Activated CD4-positive, alpha-beta memory T cell treated with anti-CD3 and anti-CD28 coated beads, Interleukin-2, amount 10 ng/mL, durations not matched to agents 7 days and 5 days (primary cell): ENCODE measurements at regions not wholly inside any gene's neighbourhood (a gene's known extent, or its start where the extent isn't known, plus 50 kb on each side); places are given as distances from the start of the nearest gene placed in this dataset.
"Not testable (repeated sequence)": the region's sequence is repeated elsewhere in the genome, so short reads cannot be mapped to it uniquely, and the experiment has no call there.

Experiments
- CTCF ChIA-PET: fragments of 350-600 bp; sonication (Branson Sonifier 250); formaldehyde crosslinking; loops from one replicate; lab custom pipeline; 2021; ENCODE audit warnings: antibody characterized with exemption, inconsistent platforms; lab: Charles Lee
- POLR2A ChIA-PET: fragments of 350-600 bp; sonication (Branson Sonifier 250); formaldehyde crosslinking; loops from one replicate; lab custom pipeline; 2021; ENCODE audit warnings: antibody characterized with exemption; lab: Charles Lee
- DNase-seq: peaks from one replicate; pipeline ENCODE4 v3.0.0-alpha.2; 2020
- H3K27ac Mint-ChIP-seq: one replicate; pipeline ENCODE4 v1.8.0; 2021; ENCODE audit warnings: mild to moderate bottlenecking, mixed read lengths
- H3K27me3 Mint-ChIP-seq: one replicate; pipeline ENCODE4 v1.8.0; 2021; ENCODE audit warnings: mixed read lengths
- H3K36me3 Mint-ChIP-seq: one replicate; pipeline ENCODE4 v1.8.0; 2021; ENCODE audit warnings: low read depth, mixed read lengths
- H3K4me1 Mint-ChIP-seq: one replicate; pipeline ENCODE4 v1.8.0; 2021; ENCODE audit warnings: mixed read lengths
- H3K4me3 Mint-ChIP-seq: one replicate; pipeline ENCODE4 v1.8.0; 2021; ENCODE audit warnings: mild to moderate bottlenecking, mixed read lengths
- H3K9me3 Mint-ChIP-seq: one replicate; pipeline ENCODE4 v1.8.0; 2021; ENCODE audit warnings: mixed read lengths

- Mint-ChIP-seq H3K27me3 (peaks cover 43% of the 10 kb centered on the region), H3K4me3 (no peak overlapping the region), H3K27ac (no peak overlapping the region), H3K9me3 (peaks cover 5% of the 10 kb centered on the region), H3K36me3 (no peaks in the 10 kb centered on the region), H3K4me1 (peaks cover 12% of the 10 kb centered on the region)
- DNase-seq, result no peak
- ChIA-PET POLR2A (no interaction called here), CTCF (interaction anchor here (0.9 to 1.3 kb wide), 2 partner anchors 35 to 311 kb away, joined by 3 to 4 read pairs; no protein-coding TSS in a partner anchor)
Observed at GRCh38 chr12:46985816-46986215, 93.6 kb upstream of the PCED1B start.

GRCh38 chr12:46988122-46988521 lies 91.3 kb upstream of the PCED1B start:
- H3K9me3 Mint-ChIP-seq, H3K4me3 Mint-ChIP-seq, H3K36me3 Mint-ChIP-seq, DNase-seq, H3K27ac Mint-ChIP-seq, CTCF ChIA-PET, POLR2A ChIA-PET: not testable (repeated sequence)
- Mint-ChIP-seq H3K27me3 (peaks cover 38% of the 10 kb centered on the region), H3K4me1 (peaks cover 10% of the 10 kb centered on the region)

- ChIA-PET POLR2A (no interaction called here), CTCF (no interaction called here)
- Mint-ChIP-seq H3K27ac (no peak overlapping the region), H3K27me3 (peaks cover 35% of the 10 kb centered on the region), H3K4me1 (no peaks in the 10 kb centered on the region), H3K36me3 (no peaks in the 10 kb centered on the region), H3K9me3 (peaks cover 5% of the 10 kb centered on the region), H3K4me3 (no peak overlapping the region)
- no peak for DNase-seq
Observed at GRCh38 chr12:46990211-46990610, 89.2 kb upstream of the PCED1B start.

GRCh38 chr12:46992051-46992450 lies 87.4 kb upstream of the PCED1B start:
- H3K27ac Mint-ChIP-seq, H3K36me3 Mint-ChIP-seq, DNase-seq, H3K4me3 Mint-ChIP-seq, CTCF ChIA-PET, POLR2A ChIA-PET, H3K9me3 Mint-ChIP-seq, H3K4me1 Mint-ChIP-seq: not testable (repeated sequence)
- peaks cover 20% of the 10 kb centered on the region for H3K27me3 Mint-ChIP-seq

- Mint-ChIP-seq H3K27me3 (peaks cover 8% of the 10 kb centered on the region), H3K4me1 (no peaks in the 10 kb centered on the region), H3K9me3 (no peaks in the 10 kb centered on the region), H3K36me3 (no peaks in the 10 kb centered on the region), H3K4me3 (no peak overlapping the region), H3K27ac (no peak overlapping the region)
- ChIA-PET POLR2A (no interaction called here), CTCF (no interaction called here)
- no peak for DNase-seq
Observed at GRCh38 chr12:46998811-46999368, 80.5 kb upstream of the PCED1B start.

GRCh38 chr12:47004634-47005033 lies 74.8 kb upstream of the PCED1B start:
- H3K4me3 Mint-ChIP-seq, result no peak overlapping the region

GRCh38 chr12:47007048-47007447 lies 72.4 kb upstream of the PCED1B start:
- ChIA-PET POLR2A (no interaction called here), CTCF (no interaction called here)
- Mint-ChIP-seq H3K4me3 (no peak overlapping the region), H3K27ac (no peak overlapping the region), H3K36me3 (no peaks in the 10 kb centered on the region), H3K27me3 (peaks cover 27% of the 10 kb centered on the region), H3K9me3 (peaks cover 2% of the 10 kb centered on the region), H3K4me1 (no peaks in the 10 kb centered on the region)
- no peak for DNase-seq

More at GRCh38 chr12:47004634-47005033, 74.8 kb upstream of the PCED1B start:
- H3K27ac Mint-ChIP-seq, result no peak overlapping the region
- CTCF ChIA-PET, result interaction anchor here (0.8 kb wide), 1 partner anchor 876 kb away, joined by 3 read pairs; no protein-coding TSS in a partner anchor
- POLR2A ChIA-PET, result interaction anchor here (0.6 kb wide), 1 partner anchor 89 kb away, joined by 3 read pairs; no protein-coding TSS in a partner anchor
- H3K36me3 Mint-ChIP-seq, result no peaks in the 10 kb centered on the region
- H3K27me3 Mint-ChIP-seq, result peaks cover 25% of the 10 kb centered on the region
- no peaks in the 10 kb centered on the region for H3K9me3 Mint-ChIP-seq
- DNase-seq, result no peak
- no peaks in the 10 kb centered on the region for H3K4me1 Mint-ChIP-seq

- H3K27me3 Mint-ChIP-seq, result peaks cover 29% of the 10 kb centered on the region
- CTCF ChIA-PET, result no interaction called here
Observed at GRCh38 chr12:47012552-47012951, 66.9 kb upstream of the PCED1B start.

GRCh38 chr12:47014474-47014873 lies 64.9 kb upstream of the PCED1B start:
- peaks cover 32% of the 10 kb centered on the region for H3K27me3 Mint-ChIP-seq
- POLR2A ChIA-PET, result no interaction called here
- no peaks in the 10 kb centered on the region for H3K4me1 Mint-ChIP-seq
- no peak for DNase-seq
- CTCF ChIA-PET, result no interaction called here
- no peaks in the 10 kb centered on the region for H3K36me3 Mint-ChIP-seq
- peaks cover 2% of the 10 kb centered on the region for H3K9me3 Mint-ChIP-seq
- no peak overlapping the region for H3K4me3 Mint-ChIP-seq
- no peak overlapping the region for H3K27ac Mint-ChIP-seq

More at GRCh38 chr12:47012552-47012951, 66.9 kb upstream of the PCED1B start:
- DNase-seq, result no peak
- no peaks in the 10 kb centered on the region for H3K36me3 Mint-ChIP-seq
- POLR2A ChIA-PET, result no interaction called here
- peaks cover 2% of the 10 kb centered on the region for H3K9me3 Mint-ChIP-seq
- H3K27ac Mint-ChIP-seq, result no peak overlapping the region
- H3K4me1 Mint-ChIP-seq, result no peaks in the 10 kb centered on the region
- H3K4me3 Mint-ChIP-seq, result no peak overlapping the region

GRCh38 chr12:47015381-47015780 lies 64.0 kb upstream of the PCED1B start:
- Mint-ChIP-seq H3K27me3 (peaks cover 35% of the 10 kb centered on the region), H3K27ac (no peak overlapping the region), H3K9me3 (peaks cover 2% of the 10 kb centered on the region), H3K36me3 (no peaks in the 10 kb centered on the region), H3K4me3 (no peak overlapping the region), H3K4me1 (no peaks in the 10 kb centered on the region)
- ChIA-PET POLR2A (no interaction called here), CTCF (no interaction called here)
- DNase-seq, result no peak

- CTCF ChIA-PET, result no interaction called here
- Mint-ChIP-seq H3K9me3 (no peaks in the 10 kb centered on the region), H3K36me3 (no peaks in the 10 kb centered on the region), H3K4me3 (no peak overlapping the region), H3K4me1 (peaks cover 2% of the 10 kb centered on the region), H3K27ac (no peak overlapping the region), H3K27me3 (peaks cover 30% of the 10 kb centered on the region)
- POLR2A ChIA-PET, result no interaction called here
- DNase-seq, result no peak
Observed at GRCh38 chr12:47017041-47017713, 62.2 kb upstream of the PCED1B start.

GRCh38 chr12:47017901-47018475 lies 61.4 kb upstream of the PCED1B start:
- H3K9me3 Mint-ChIP-seq, result no peaks in the 10 kb centered on the region
- H3K4me1 Mint-ChIP-seq, result peaks cover 5% of the 10 kb centered on the region
- H3K4me3 Mint-ChIP-seq, result no peak overlapping the region
- DNase-seq, result no peak
- H3K27ac Mint-ChIP-seq, result no peak overlapping the region
- peaks cover 29% of the 10 kb centered on the region for H3K27me3 Mint-ChIP-seq
- H3K36me3 Mint-ChIP-seq, result no peaks in the 10 kb centered on the region
- CTCF ChIA-PET, result no interaction called here
- POLR2A ChIA-PET, result no interaction called here

- ChIA-PET CTCF (interaction anchor here (0.8 to 2.7 kb wide), 9 partner anchors 9 to 948 kb away, joined by 3 to 25 read pairs (median 5); no protein-coding TSS in a partner anchor), POLR2A (interaction anchor here (1.0 kb wide), 1 partner anchor 196 kb away, joined by 3 read pairs; no protein-coding TSS in a partner anchor)
- H3K27ac Mint-ChIP-seq, result no peak overlapping the region
- H3K36me3 Mint-ChIP-seq, result no peaks in the 10 kb centered on the region
- DNase-seq, result no peak
- H3K9me3 Mint-ChIP-seq, result no peaks in the 10 kb centered on the region
- peaks cover 23% of the 10 kb centered on the region for H3K27me3 Mint-ChIP-seq
- H3K4me3 Mint-ChIP-seq, result no peak overlapping the region
- H3K4me1 Mint-ChIP-seq, result peaks cover 6% of the 10 kb centered on the region
Observed at GRCh38 chr12:47020211-47020821, 59.1 kb upstream of the PCED1B start.
